ENCODE measurements at regions not wholly inside any gene's neighbourhood (a gene's known extent, or its start where the extent isn't known, plus 50 kb on each side); places are given as distances from the start of the nearest gene placed in this dataset.
A peak's percentile ranks its signal among the peaks of the same experiment; 100 is the strongest.
"Not testable (repeated sequence)": the region's sequence is repeated elsewhere in the genome, so short reads cannot be mapped to it uniquely, and the experiment has no call there.

- not testable (repeated sequence) for H3K9me3 Mint-ChIP-seq; H3K27me3 Mint-ChIP-seq; H3K36me3 Mint-ChIP-seq (ENCODE audit: insufficient read depth); H3K27ac Mint-ChIP-seq (ENCODE audit: low read depth); H3K4me3 Mint-ChIP-seq; DNase-seq (ENCODE audit: low spot score in 2 of 2); H3K4me1 Mint-ChIP-seq
- peak; percentile 91 for ATAC-seq (replicated peaks; ENCODE audit: extremely low read depth, poor library complexity, severe bottlenecking)
Observed at GRCh38 chr21:6569587-6570392, 3951.6 kb upstream of the TPTE start.

GRCh38 chr21:6570700-6571368 lies 3950.5 kb upstream of the TPTE start:
- H3K4me1 Mint-ChIP-seq: not testable (repeated sequence)

GRCh38 chr21:6573576-6573975 lies 3947.8 kb upstream of the TPTE start:
- DNase-seq (ENCODE audit: low spot score in 2 of 2); H3K27me3 Mint-ChIP-seq; H3K36me3 Mint-ChIP-seq (ENCODE audit: insufficient read depth); H3K4me3 Mint-ChIP-seq; H3K27ac Mint-ChIP-seq (ENCODE audit: low read depth); H3K9me3 Mint-ChIP-seq; H3K4me1 Mint-ChIP-seq; ATAC-seq (replicated peaks; ENCODE audit: extremely low read depth, poor library complexity, severe bottlenecking): not testable (repeated sequence)

More at GRCh38 chr21:6570700-6571368, 3950.5 kb upstream of the TPTE start:
- H3K9me3 Mint-ChIP-seq; H3K4me3 Mint-ChIP-seq; DNase-seq (ENCODE audit: low spot score in 2 of 2); ATAC-seq (replicated peaks; ENCODE audit: extremely low read depth, poor library complexity, severe bottlenecking); H3K36me3 Mint-ChIP-seq (ENCODE audit: insufficient read depth); H3K27me3 Mint-ChIP-seq; H3K27ac Mint-ChIP-seq (ENCODE audit: low read depth): not testable (repeated sequence)

- not testable (repeated sequence) for ATAC-seq (replicated peaks; ENCODE audit: extremely low read depth, poor library complexity, severe bottlenecking); H3K9me3 Mint-ChIP-seq; DNase-seq (ENCODE audit: low spot score in 2 of 2); H3K36me3 Mint-ChIP-seq (ENCODE audit: insufficient read depth); H3K4me1 Mint-ChIP-seq; H3K27ac Mint-ChIP-seq (ENCODE audit: low read depth); H3K27me3 Mint-ChIP-seq; H3K4me3 Mint-ChIP-seq
Observed at GRCh38 chr21:6579801-6580200, 3941.6 kb upstream of the TPTE start.
